IPS DF 6.9 (cell line): ENCODE measurements at regions not wholly inside any gene's neighbourhood (a gene's known extent, or its start where the extent isn't known, plus 50 kb on each side); places are given as distances from the start of the nearest gene placed in this dataset.

Experiments
- DNase-seq: peaks from one replicate; pipeline ENCODE4 v3.0.0-alpha.2; 2013; ENCODE audit warnings: low read depth, low spot score
- H3K27ac ChIP-seq: one replicate; pipeline ENCODE4 v1.5.1; 2013; ENCODE audit warnings: low read length, control low read depth
- H3K27me3 ChIP-seq: 2 replicates; pipeline ENCODE4 v1.6.1; 2013; ENCODE audit warnings: mild to moderate bottlenecking, low read length; ENCODE audit not compliant: control insufficient read depth, insufficient read depth
- H3K36me3 ChIP-seq: 2 replicates; pipeline ENCODE4 v1.6.1; 2013; ENCODE audit warnings: low read length; ENCODE audit not compliant: control insufficient read depth, insufficient read depth
- H3K4me1 ChIP-seq: 2 replicates; pipeline ENCODE4 v1.6.1; 2013; ENCODE audit warnings: low read length; ENCODE audit not compliant: control insufficient read depth, insufficient read depth
- H3K4me3 ChIP-seq: 2 replicates; pipeline ENCODE4 v1.5.1; 2013; ENCODE audit warnings: mild to moderate bottlenecking, low read length
- H3K9me3 ChIP-seq: 2 replicates; pipeline ENCODE4 v1.6.1; 2013; ENCODE audit warnings: low read length, inconsistent platforms; ENCODE audit not compliant: control insufficient read depth, insufficient read depth
- WGBS: extraction: QIAGEN DNeasy Blood & Tissue Kit; methylation state at CpG from one replicate; pipeline ENCODE4 v1.1.7; 2013; ENCODE audit warnings: mixed read lengths, missing lambda C conversion rate; ENCODE audit not compliant: insufficient read length, insufficient coverage; 5-methylcytosine and 5-hydroxymethylcytosine counted together

DNA sequence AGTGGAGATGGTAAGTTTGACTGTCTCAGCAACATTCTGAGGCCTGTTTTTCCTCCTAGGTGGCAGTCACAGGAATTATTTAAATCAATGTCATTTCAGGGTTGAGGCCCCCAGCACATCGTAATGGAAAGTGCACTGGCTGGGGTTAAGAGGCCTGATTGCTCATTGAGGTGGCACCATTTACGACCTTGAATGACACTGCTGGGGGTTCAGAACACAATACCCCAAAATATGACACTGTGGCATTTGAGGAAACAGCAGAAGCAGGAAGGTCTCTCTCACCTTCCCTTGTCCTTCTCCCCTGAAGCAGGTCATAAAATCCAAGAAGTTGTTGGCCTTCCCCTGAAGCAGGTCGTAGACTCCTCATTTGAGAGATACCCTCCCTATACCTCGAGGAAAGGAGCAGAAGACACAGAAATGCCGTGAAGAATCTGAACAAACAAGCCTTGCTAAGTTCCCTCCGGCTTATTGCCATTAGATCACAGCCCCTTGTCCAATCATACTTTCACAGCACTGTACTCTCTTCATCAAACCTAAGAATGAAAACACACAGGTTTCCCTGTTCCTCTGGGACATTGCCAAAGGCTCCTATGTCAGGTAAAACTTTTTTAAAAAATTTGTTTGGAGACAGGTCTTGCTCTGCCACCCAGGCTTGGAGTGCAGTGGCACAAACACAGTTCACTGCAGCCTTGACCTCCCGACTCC, 71.3 kb downstream of the S1PR1 start:
- Histone ChIP-seq H3K27ac (no peak overlapping the region), H3K27me3 (no peaks in the 10 kb centered on the region), H3K9me3 (no peaks in the 10 kb centered on the region), H3K36me3 (no peaks in the 10 kb centered on the region), H3K4me3 (no peak overlapping the region), H3K4me1 (no peaks in the 10 kb centered on the region; the same call in 1 of the 2 replicates)
- WGBS: no CpG with 5 or more reads among the region's 7 CpGs
- DNase-seq: no peak

DNA sequence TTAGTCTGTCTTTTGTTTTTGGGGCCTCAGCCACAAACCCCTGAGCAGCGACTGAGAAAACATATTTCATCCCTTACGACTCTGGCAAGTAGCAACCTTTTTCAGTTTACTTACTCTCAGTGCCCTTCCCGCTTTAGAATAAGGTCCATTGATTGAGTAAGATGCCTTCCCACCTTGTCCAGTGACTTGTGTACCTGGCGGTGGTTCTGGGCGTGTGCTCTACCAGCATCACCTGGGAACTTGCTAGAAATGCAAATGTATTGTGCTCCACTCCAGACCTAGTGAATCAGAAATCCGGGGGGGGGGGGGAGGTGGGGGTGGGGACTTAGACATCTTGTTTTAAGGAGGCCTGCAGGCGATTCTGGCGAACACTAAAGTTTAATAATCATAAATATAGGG, 72.1 kb downstream of the S1PR1 start:
- no peaks in the 10 kb centered on the region; the same call in 1 of the 2 replicates for H3K4me1 ChIP-seq
- H3K27ac ChIP-seq: no peak overlapping the region
- DNase-seq: no peak
- H3K9me3 ChIP-seq: no peaks in the 10 kb centered on the region
- no peaks in the 10 kb centered on the region for H3K27me3 ChIP-seq
- H3K36me3 ChIP-seq: no peaks in the 10 kb centered on the region
- no peak overlapping the region for H3K4me3 ChIP-seq
- no CpG with 5 or more reads among the region's 8 CpGs for WGBS

DNA sequence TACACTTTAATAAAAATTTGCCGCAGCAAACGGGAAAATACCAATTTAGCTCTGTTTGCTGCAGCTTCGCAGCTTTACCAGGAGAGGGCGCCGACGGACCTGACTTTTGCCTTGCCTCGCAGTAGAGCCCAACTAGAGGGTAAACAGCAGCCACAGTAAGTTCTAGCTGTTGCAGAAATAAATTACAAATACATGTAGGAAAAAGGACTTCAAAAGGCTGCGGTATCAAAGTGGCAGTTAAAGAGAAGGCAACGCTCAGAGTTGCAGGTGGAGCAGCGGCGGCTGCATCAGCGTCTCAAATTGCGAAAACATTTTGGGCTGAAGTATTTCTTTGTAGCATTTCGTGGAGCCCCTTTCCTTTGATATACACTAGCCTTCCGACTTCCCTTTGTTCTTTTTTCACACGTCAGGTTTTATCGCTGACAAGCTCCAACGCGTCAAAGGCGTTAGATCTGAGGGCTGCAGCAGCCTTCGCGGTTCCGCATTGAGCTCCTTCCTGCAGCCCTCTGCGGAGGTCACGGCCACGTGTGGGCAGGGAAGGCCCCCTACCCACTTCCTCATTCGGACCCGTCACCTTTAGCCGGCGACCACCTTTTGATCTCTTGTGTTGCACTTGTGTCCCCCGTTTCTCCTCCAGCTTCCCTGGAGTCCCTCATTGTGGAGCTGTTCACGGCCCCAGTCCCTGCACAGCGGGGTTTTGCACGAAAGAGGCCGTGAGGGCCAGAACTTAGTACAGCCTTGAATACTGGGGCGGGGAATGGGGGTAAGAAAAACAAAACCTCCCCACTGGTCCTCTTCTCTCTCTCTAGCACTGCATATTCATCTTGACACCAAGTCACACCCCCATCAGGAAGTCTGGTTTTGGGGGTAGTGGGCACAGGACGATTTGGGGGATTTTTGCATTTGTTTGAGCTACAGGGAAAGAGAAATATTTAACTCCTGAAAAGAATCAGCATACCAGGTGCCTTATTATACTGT, 72.8 kb downstream of the S1PR1 start:
- Histone ChIP-seq H3K27me3 (no peaks in the 10 kb centered on the region), H3K36me3 (no peaks in the 10 kb centered on the region), H3K9me3 (no peaks in the 10 kb centered on the region), H3K27ac (no peak overlapping the region), H3K4me3 (peak overlapping the region; percentile 15; the same call in 1 of the 2 replicates), H3K4me1 (no peaks in the 10 kb centered on the region; the same call in 1 of the 2 replicates)
- DNase-seq: no peak
- WGBS: no CpG with 5 or more reads among the region's 37 CpGs

DNA sequence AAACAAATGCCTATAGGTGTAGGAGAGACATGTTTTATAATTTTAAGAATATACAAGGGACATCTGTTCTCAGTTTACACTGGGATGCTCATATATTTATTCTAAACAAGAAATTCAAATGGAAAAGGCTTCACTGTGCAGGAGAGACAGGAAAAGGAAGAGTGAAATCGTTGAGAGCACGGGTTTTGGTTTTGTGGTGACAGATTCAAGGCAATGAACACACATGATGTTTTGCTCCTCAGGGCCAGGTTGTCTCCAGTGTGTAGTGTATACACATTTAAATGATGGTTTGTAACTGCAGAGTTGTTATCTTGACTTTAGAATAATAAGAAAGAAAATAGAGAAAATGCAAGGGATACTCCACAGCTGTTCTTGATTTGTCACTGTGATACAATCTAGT, 73.7 kb downstream of the S1PR1 start:
- H3K27me3 ChIP-seq: no peaks in the 10 kb centered on the region
- no peaks in the 10 kb centered on the region for H3K9me3 ChIP-seq
- no peak for DNase-seq
- no peaks in the 10 kb centered on the region for H3K36me3 ChIP-seq
- no peak overlapping the region for H3K4me3 ChIP-seq
- no peak overlapping the region for H3K27ac ChIP-seq
- no peaks in the 10 kb centered on the region; the same call in 1 of the 2 replicates for H3K4me1 ChIP-seq
- WGBS: no CpG with 5 or more reads among the region's 2 CpGs

DNA sequence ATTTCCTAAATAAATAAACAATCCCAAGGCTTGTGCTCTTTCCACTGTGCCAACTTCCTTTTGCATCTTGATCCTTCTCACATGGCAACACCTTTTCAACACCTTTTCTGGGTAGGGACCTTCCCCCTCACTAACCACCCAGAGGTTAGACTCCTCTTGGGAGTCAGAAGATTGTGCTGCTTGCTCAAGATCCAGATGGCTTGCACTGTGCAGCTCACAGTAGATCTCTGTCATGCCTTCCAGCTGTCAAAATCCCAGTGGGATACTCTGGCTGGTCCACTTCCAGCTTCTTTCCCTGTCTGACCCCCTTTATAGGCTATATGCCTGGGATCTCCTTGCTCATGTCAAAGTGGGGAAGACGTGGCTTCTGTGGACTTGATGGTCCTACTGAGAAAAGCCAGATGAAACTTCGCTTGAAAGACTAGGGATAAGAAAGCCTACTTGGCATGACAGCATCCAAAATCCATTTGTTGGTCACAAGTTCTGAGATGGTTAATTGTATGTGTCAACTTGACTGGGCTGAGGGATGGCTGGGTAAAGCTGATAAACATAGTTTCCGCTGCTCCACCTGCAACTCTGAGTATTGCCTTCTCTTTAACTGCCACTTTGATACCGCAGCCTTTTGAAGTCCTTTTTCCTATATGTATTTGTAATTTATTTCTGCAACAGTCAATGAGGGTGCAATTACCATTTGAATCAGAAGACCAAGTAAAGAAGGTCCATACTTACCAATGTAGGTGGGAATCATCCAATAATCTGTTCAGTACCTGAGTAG, 74.5 kb downstream of the S1PR1 start:
- H3K27ac ChIP-seq: no peak overlapping the region
- no peaks in the 10 kb centered on the region for H3K36me3 ChIP-seq
- no peak overlapping the region for H3K4me3 ChIP-seq
- no peaks in the 10 kb centered on the region; the same call in 1 of the 2 replicates for H3K4me1 ChIP-seq
- no peaks in the 10 kb centered on the region for H3K27me3 ChIP-seq
- H3K9me3 ChIP-seq: no peaks in the 10 kb centered on the region
- WGBS: no CpG with 5 or more reads among the region's 4 CpGs
- no peak for DNase-seq

DNA sequence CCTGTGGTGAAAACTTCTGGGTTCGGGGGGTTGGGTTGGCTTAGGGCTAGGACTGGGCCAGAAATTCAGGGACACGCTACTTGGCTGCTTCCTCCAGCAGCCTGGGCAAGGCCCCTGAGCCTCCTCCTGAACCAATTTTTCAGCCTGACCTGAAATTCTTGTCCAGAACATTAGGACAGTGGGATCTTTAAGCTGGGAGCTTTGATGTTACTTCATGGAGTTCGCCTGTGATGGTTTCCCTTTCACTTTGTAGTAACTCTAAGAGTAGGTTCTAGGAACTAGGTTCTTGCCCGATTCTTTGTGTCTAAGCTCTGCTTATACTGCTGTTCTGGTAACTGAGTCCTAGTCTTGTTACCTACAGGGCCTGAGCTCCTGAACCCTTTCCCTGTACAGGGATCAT, 75.3 kb downstream of the S1PR1 start:
- H3K27me3 ChIP-seq: no peaks in the 10 kb centered on the region
- no peak for DNase-seq
- H3K36me3 ChIP-seq: no peaks in the 10 kb centered on the region
- H3K9me3 ChIP-seq: no peaks in the 10 kb centered on the region
- no peak overlapping the region for H3K27ac ChIP-seq
- H3K4me3 ChIP-seq: no peak overlapping the region
- no peaks in the 10 kb centered on the region; the same call in 1 of the 2 replicates for H3K4me1 ChIP-seq
- WGBS: no CpG with 5 or more reads among the region's 4 CpGs

DNA sequence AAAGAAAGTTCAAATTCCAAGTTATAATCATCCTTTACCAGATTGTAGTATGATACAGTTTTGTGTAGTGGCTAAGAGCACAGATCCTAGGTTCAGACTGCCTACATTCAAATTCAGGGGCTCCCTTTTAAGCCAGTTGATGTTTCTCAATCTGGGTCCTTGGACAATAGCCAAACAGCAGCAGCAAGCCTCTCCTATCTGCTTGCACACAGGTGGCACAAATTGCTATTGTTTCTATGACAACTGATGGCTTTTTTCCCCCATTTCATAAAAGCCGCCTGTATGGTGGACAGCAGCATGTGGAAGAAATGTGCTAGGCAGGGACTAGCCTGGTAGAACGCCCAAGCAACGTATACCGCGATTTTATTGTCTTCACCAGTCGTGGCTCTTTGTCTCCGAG, 76.5 kb downstream of the S1PR1 start:
- no peaks in the 10 kb centered on the region for H3K9me3 ChIP-seq
- no peak overlapping the region for H3K27ac ChIP-seq
- H3K36me3 ChIP-seq: no peaks in the 10 kb centered on the region
- no CpG with 5 or more reads among the region's 7 CpGs for WGBS
- no peaks in the 10 kb centered on the region for H3K27me3 ChIP-seq
- H3K4me1 ChIP-seq: no peaks in the 10 kb centered on the region; the same call in 1 of the 2 replicates
- H3K4me3 ChIP-seq: no peak overlapping the region
- no peak for DNase-seq

DNA sequence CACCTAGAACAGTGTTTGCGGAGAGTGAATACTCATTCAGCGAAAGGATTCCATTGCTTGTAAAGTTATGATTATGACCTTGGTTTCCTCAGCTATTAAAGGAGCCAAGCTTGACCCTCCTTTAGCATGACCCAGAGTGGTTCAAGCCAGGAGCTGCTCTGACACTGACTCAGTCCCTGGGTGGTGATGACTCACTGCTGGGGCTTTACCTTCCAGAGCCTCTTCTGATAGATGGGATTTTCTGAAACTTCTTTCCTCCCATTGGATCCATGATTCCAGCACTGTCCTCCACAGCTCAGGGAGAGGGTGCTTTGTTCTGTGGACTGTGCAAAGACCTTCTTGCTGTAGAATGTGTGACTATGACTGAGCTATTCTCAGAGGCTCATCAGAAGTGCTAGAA, 77.4 kb downstream of the S1PR1 start:
- WGBS: no CpG with 5 or more reads among the region's 2 CpGs
- no peak overlapping the region for H3K27ac ChIP-seq
- no peaks in the 10 kb centered on the region for H3K4me1 ChIP-seq
- no peak for DNase-seq
- no peaks in the 10 kb centered on the region for H3K27me3 ChIP-seq
- H3K9me3 ChIP-seq: no peaks in the 10 kb centered on the region
- no peak overlapping the region for H3K4me3 ChIP-seq
- H3K36me3 ChIP-seq: no peaks in the 10 kb centered on the region

DNA sequence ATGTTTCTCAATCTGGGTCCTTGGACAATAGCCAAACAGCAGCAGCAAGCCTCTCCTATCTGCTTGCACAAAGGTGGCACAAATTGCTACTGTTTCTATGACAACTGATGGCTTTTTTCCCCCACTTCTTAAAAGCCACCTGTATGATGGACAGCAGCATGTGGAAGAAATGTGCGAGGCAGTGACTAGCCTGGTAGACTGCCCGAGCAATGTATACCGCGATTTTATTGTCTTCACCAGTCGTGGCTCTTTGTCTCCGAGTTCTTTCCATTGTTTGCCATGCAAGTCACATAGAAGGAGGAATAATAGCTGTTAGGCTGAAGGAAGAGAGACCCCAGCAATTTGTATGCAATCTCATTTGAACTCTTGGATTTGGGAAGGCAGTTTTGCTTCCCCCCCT, 79.4 kb downstream of the S1PR1 start:
- Histone ChIP-seq H3K4me1 (no peaks in the 10 kb centered on the region), H3K27me3 (no peaks in the 10 kb centered on the region), H3K27ac (no peak overlapping the region), H3K36me3 (no peaks in the 10 kb centered on the region), H3K4me3 (no peak overlapping the region), H3K9me3 (no peaks in the 10 kb centered on the region)
- DNase-seq: no peak
- WGBS: no CpG with 5 or more reads among the region's 6 CpGs

DNA sequence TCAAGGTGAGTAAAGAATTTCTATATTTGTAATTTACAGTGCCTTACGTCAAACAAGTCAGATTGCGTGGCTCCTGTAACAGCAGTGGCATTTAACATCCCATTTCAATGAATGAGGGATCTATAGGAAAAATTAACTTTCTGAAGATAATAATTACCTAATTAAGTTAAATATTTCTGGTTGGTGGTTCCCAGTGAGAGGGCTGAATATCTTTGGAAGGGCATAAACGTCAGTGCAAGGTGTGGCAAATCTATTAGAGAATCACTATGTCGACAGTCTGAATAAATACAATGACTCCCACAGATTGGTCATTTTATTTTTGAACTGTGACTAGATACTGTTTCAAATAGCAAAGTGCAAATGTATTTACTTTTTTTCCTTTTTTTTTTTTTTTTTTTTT, 80.0 kb downstream of the S1PR1 start:
- DNase-seq: no peak
- Histone ChIP-seq H3K4me1 (no peaks in the 10 kb centered on the region), H3K27me3 (no peaks in the 10 kb centered on the region), H3K36me3 (no peaks in the 10 kb centered on the region), H3K27ac (no peak overlapping the region), H3K4me3 (no peak overlapping the region), H3K9me3 (no peaks in the 10 kb centered on the region)
- WGBS: no CpG with 5 or more reads among the region's 4 CpGs
